Gastroesophageal sphincter (tissue), 4 donors: ENCODE measurements at regions not wholly inside any gene's neighbourhood (a gene's known extent, or its start where the extent isn't known, plus 50 kb on each side); places are given as distances from the start of the nearest gene placed in this dataset.
"Not testable (repeated sequence)": the region's sequence is repeated elsewhere in the genome, so short reads cannot be mapped to it uniquely, and the experiment has no call there.

Experiments
- ATAC-seq: fragments of 150-250 bp; one replicate; pipeline ENCODE4 v1.9.1; 2016; ENCODE audit warnings: mild to moderate bottlenecking, moderate library complexity
- H3K27ac ChIP-seq, 4 donors: fragments of 200-600 bp; sonication (generic) in 3 of 4; 1 replicate in 3 of 4; 2 replicates in 1 of 4; pipeline ENCODE4 v1.5.1; 2016 to 2019
- H3K27me3 ChIP-seq: fragments of 200-600 bp; sonication (generic); one replicate; pipeline ENCODE4 v1.5.1; 2019
- H3K36me3 ChIP-seq, 2 donors: fragments of 200-600 bp; sonication (generic); one replicate each; pipeline ENCODE4 v1.5.1; 2019; ENCODE audit warnings: control low read depth in 1 of 2
- H3K4me1 ChIP-seq, 3 donors: fragments of 200-600 bp; sonication (generic); 1 replicate in 2 of 3; 2 replicates in 1 of 3; pipeline ENCODE4 v1.5.1; 2016 to 2019; ENCODE audit warnings: control low read depth in 2 of 3
- H3K4me3 ChIP-seq, 2 donors: fragments of 200-600 bp; sonication (generic); one replicate each; pipeline ENCODE4 v1.5.1; 2019; ENCODE audit warnings: mild to moderate bottlenecking in 1 of 2, moderate library complexity in 1 of 2
- H3K9me3 ChIP-seq, 3 donors: fragments of 200-600 bp; sonication (generic); one replicate each; pipeline ENCODE4 v1.5.1; 2017 to 2019; ENCODE audit warnings: control low read depth in 2 of 3
- CTCF ChIP-seq, 4 experiments: fragments of 200-600 bp in 2 of 4; fragments of 450-650 bp in 2 of 4; sonication (generic) in 1 of 4; IDR thresholded peaks; one replicate each; pipeline ENCODE4 v1.5.1; 2017 to 2019; ENCODE audit warnings: antibody characterized with exemption in 4 of 4, mild to moderate bottlenecking in 2 of 4, moderate library complexity in 2 of 4
- EP300 ChIP-seq: sonication (generic); formaldehyde crosslinking; IDR thresholded peaks from one replicate; pipeline ENCODE4 v1.6.1; 2017; ENCODE audit warnings: antibody characterized with exemption, mild to moderate bottlenecking
- POLR2A ChIP-seq, 2 donors: fragments of 450-650 bp; IDR thresholded peaks; one replicate each; pipeline ENCODE4 v1.6.1; 2017; ENCODE audit warnings: antibody characterized with exemption in 2 of 2, mild to moderate bottlenecking in 2 of 2, moderate library complexity in 1 of 2
- POLR2AphosphoS5 ChIP-seq: sonication (generic); formaldehyde crosslinking; IDR thresholded peaks from one replicate; pipeline ENCODE4 v1.6.1; 2017; ENCODE audit warnings: antibody characterized with exemption
- WGBS, 2 donors: methylation state at CpG; one replicate each; pipeline ENCODE4 v1.1.5; 2018; ENCODE audit warnings: low coverage in 1 of 2; 5-methylcytosine and 5-hydroxymethylcytosine counted together

DNA sequence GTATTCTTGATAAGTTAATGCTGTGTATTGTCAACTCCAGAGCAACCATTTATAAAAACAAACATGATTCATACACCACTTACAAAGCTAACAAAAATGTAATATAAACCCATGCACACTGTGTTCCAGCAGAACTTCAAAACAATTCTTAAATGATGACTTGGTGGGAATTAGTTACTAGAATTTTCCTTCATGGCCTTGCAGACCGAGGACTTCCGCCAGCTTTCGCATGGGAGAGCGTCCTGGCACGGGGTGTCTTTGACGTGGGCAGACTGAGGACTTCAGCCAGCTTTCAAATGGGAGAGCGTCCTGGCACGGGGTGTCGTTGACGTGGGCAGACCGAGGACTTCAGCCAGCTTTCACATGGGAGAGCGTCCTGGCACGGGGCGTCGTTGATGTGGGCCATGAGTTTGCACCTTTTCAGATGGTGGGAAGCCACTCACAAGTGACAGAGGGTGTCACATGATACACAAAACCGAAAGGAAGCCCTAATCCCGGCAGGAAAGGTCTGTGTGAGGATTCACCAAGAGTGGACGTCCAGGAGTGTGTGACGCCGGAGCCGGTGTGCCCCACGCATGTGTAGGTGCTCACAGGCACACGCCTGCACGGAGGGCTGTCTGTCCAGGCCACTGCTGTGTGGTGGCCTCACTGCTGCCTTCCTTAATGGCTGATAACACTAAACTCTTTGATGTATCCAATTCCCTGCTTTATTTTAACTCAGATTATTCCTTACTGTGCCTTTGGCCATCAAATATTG, 211.3 kb upstream of the IRX4 start:
- no peaks in the 10 kb centered on the region for H3K4me1 ChIP-seq
- H3K9me3 ChIP-seq: peaks cover 0 to 9% (median 0%) of the 10 kb centered on the region in 3 donors
- peak overlapping the region in 3 of 4 donors; percentile 49 to 83 (median 57) for H3K27ac ChIP-seq
- 77 to 84% methylated on average over 17 to 18 of the region's 24 CpGs for WGBS, 2 donors
- no peak for TF ChIP-seq POLR2A (IDR thresholded peaks at IDR 0.05)
- TF ChIP-seq POLR2AphosphoS5: peak; percentile 94
- ATAC-seq: peak; percentile 77
- H3K27me3 ChIP-seq: peaks cover 8% of the 10 kb centered on the region
- no peaks in the 10 kb centered on the region for H3K36me3 ChIP-seq
- H3K4me3 ChIP-seq: no peak overlapping the region

DNA sequence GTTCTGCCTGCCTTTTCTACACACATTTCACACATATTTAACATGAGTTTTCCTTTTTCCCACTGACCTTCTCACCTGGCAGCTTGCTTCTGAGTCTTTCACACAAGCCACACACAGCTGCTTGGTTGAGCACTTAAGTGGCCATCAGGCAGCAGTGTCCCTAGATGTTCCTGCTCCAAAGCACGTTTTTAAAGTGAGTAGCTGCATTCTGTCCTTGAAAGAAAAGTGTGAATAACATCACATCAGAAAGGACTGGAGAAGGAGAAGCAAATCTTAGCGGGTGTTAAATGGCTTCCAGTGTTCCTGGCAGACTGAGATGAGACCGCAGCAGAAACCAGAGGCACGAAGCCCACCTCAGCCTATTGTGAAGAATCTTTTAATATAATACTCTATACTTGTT, 209.2 kb upstream of the IRX4 start:
- Histone ChIP-seq H3K27me3 (no peaks in the 10 kb centered on the region), H3K4me1 (no peaks in the 10 kb centered on the region), H3K36me3 (no peaks in the 10 kb centered on the region), H3K9me3 (peaks cover 0 to 9% (median 0%) of the 10 kb centered on the region in 3 donors), H3K27ac (no peak overlapping the region), H3K4me3 (no peak overlapping the region)
- no peak for TF ChIP-seq CTCF (IDR thresholded peaks at IDR 0.05)
- TF ChIP-seq POLR2A (IDR thresholded peaks at IDR 0.05): no peak
- no peak for TF ChIP-seq POLR2AphosphoS5
- TF ChIP-seq EP300: no peak
- ATAC-seq: no peak
- WGBS, 2 donors: 61 to 96% methylated on average over 3 to 4 of the region's 4 CpGs

- Histone ChIP-seq H3K4me1 (no peaks in the 10 kb centered on the region), H3K9me3 (peaks cover 0 to 5% (median 0%) of the 10 kb centered on the region in 3 donors), H3K36me3 (no peaks in the 10 kb centered on the region), H3K4me3 (no peak overlapping the region), H3K27me3 (no peaks in the 10 kb centered on the region), H3K27ac (no peak overlapping the region)
- WGBS, 2 donors: 70 to 77% methylated on average over 2 of the region's 2 CpGs
- TF ChIP-seq EP300 (no peak), POLR2AphosphoS5 (no peak), POLR2A (IDR thresholded peaks at IDR 0.05) (no peak), CTCF (IDR thresholded peaks at IDR 0.05) (no peak)
- ATAC-seq: no peak
These were observed 205.3 kb upstream of the IRX4 start for GRCh38 chr5:2087980-2088379.

DNA sequence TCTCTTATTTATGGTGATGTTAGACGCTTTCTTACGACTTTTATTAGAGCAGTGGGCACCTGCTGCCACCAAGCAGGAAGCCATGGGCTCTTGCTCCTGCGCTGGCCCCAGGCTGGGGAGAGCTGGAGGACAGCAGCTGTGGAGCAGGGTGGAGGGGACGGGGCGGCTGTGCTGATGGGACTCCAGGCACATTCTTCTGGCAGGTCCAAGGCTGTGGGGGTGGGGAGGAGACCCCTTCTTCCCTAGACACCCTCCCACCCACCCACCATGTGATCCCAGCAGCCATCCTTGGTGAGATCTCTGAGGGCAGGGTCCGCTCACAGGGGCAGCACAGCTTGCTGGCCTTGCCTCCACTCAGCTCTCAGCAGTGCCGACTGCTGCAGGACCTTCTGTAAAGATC, 192.6 kb upstream of the IRX4 start:
- Histone ChIP-seq H3K36me3 (no peaks in the 10 kb centered on the region), H3K4me1 (no peaks in the 10 kb centered on the region), H3K4me3 (no peak overlapping the region), H3K9me3 (peaks cover 0 to 6% (median 0%) of the 10 kb centered on the region in 3 donors), H3K27me3 (peaks cover 12% of the 10 kb centered on the region), H3K27ac (no peak overlapping the region)
- 60 to 80% methylated on average over 1 to 2 of the region's 7 CpGs for WGBS, 2 donors
- no peak for ATAC-seq
- TF ChIP-seq CTCF (IDR thresholded peaks at IDR 0.05) (no peak), POLR2A (IDR thresholded peaks at IDR 0.05) (no peak), EP300 (no peak), POLR2AphosphoS5 (no peak)

GRCh38 chr5:2071562-2071961, 188.8 kb upstream of the IRX4 start:
- peaks cover 23% of the 10 kb centered on the region for H3K27me3 ChIP-seq
- H3K4me1 ChIP-seq: no peaks in the 10 kb centered on the region
- TF ChIP-seq EP300 (no peak), CTCF (IDR thresholded peaks at IDR 0.05) (no peak), POLR2A (IDR thresholded peaks at IDR 0.05) (no peak), POLR2AphosphoS5 (no peak)
- H3K36me3 ChIP-seq: no peaks in the 10 kb centered on the region
- WGBS, 2 donors: 78 to 92% methylated on average over 5 of the region's 5 CpGs
- no peaks in the 10 kb centered on the region for H3K9me3 ChIP-seq
- no peak for ATAC-seq
- no peak overlapping the region for H3K27ac ChIP-seq
- no peak overlapping the region for H3K4me3 ChIP-seq

GRCh38 chr5:2070787-2071186, 188.1 kb upstream of the IRX4 start:
- not testable (repeated sequence) for H3K9me3 ChIP-seq, ATAC-seq, H3K4me3 ChIP-seq, H3K4me1 ChIP-seq, H3K27ac ChIP-seq, H3K36me3 ChIP-seq
- WGBS, 2 donors: 100% methylated on average over 1 to 4 of the region's 4 CpGs
- H3K27me3 ChIP-seq: peaks cover 19% of the 10 kb centered on the region
